SK-N-SH (cell line): ENCODE measurements at regions not wholly inside any gene's neighbourhood (a gene's known extent, or its start where the extent isn't known, plus 50 kb on each side); places are given as distances from the start of the nearest gene placed in this dataset.
"Not testable (repeated sequence)": the region's sequence is repeated elsewhere in the genome, so short reads cannot be mapped to it uniquely, and the experiment has no call there.

Experiments
- CTCF ChIA-PET: fragments of 300-600, 350-600 bp; formaldehyde crosslinking; extraction: SDS; loops from one replicate; lab custom pipeline; 2021; lab: Yijun Ruan, JAX
- POLR2A ChIA-PET: fragments of 350-600 bp; sonication (Branson Sonifier 250); formaldehyde crosslinking; extraction: SDS; loops from one replicate; lab custom pipeline; 2020; ENCODE audit warnings: antibody characterized with exemption, inconsistent platforms; lab: Yijun Ruan, JAX
- DNase-seq: peaks from one replicate; pipeline ENCODE4 v3.0.0; 2012
- H2AFZ ChIP-seq: fragments of 200-600 bp; sonication (generic); 2 replicates; pipeline ENCODE4 v1.8.1; 2016; ENCODE audit warnings: antibody characterized with exemption, mild to moderate bottlenecking, low read depth
- H3F3A ChIP-seq: fragments of 200-600 bp; sonication (generic); replicated peaks from 2 replicates; pipeline ENCODE3; 2016; ENCODE audit warnings: antibody characterized with exemption, mild to moderate bottlenecking; ENCODE audit not compliant: insufficient read depth
- H3K27ac ChIP-seq, 2 experiments: fragments of 200-500 bp in 1 of 2; fragments of 200-600 bp in 1 of 2; sonication (Bioruptor generic) in 1 of 2; sonication (generic), shearing (Covaris generic) in 1 of 2; 2 replicates each; pipeline versions ENCODE4 v1.5.1 to v1.6.1; 2014 to 2016; ENCODE audit warnings: low read depth in 2 of 2, inconsistent platforms in 1 of 2, low read length in 1 of 2, mild to moderate bottlenecking in 1 of 2, mixed read lengths in 1 of 2
- H3K27me3 ChIP-seq: fragments of 200-600 bp; sonication (generic), shearing (Covaris generic); 2 replicates; pipeline ENCODE4 v1.6.1; 2016; ENCODE audit warnings: mixed run types; ENCODE audit not compliant: insufficient read depth
- H3K36me3 ChIP-seq, 2 experiments: fragments of 200-500 bp in 1 of 2; fragments of 200-600 bp in 1 of 2; sonication (Bioruptor generic) in 1 of 2; sonication (generic) in 1 of 2; replicated peaks in 1 of 2; 2 replicates each; pipeline versions ENCODE3 to v1.5.1; 2014 to 2016; ENCODE audit warnings: low read length in 1 of 2, mild to moderate bottlenecking in 1 of 2; ENCODE audit not compliant: insufficient read depth in 2 of 2, control insufficient read depth in 1 of 2
- H3K4me1 ChIP-seq, 2 experiments: fragments of 200-500 bp in 1 of 2; fragments of 200-600 bp in 1 of 2; sonication (Bioruptor generic) in 1 of 2; sonication (generic), shearing (Covaris generic) in 1 of 2; 2 replicates each; pipeline versions ENCODE4 v1.5.1 to v1.6.1; 2014 to 2016; ENCODE audit warnings: low read depth in 1 of 2, low read length in 1 of 2, mixed run types in 1 of 2; ENCODE audit not compliant: insufficient read depth in 2 of 2, control insufficient read depth in 1 of 2
- H3K4me2 ChIP-seq: fragments of 200-600 bp; sonication (generic), shearing (Covaris generic); 2 replicates; pipeline ENCODE4 v1.6.1; 2017; ENCODE audit warnings: mixed run types
- H3K4me3 ChIP-seq, 2 experiments: fragments of 200-500 bp in 1 of 2; fragments of 200-600 bp in 1 of 2; sonication (Bioruptor generic) in 1 of 2; sonication (generic), shearing (Covaris generic) in 1 of 2; 2 replicates each; pipeline versions ENCODE4 v1.5.1 to v1.8.1; 2014 to 2016; ENCODE audit warnings: low read depth in 2 of 2, inconsistent platforms in 1 of 2, low read length in 1 of 2, mild to moderate bottlenecking in 1 of 2, mixed read lengths in 1 of 2, moderate library complexity in 1 of 2
- H3K79me2 ChIP-seq: fragments of 200-600 bp; sonication (generic); 2 replicates; pipeline ENCODE4 v1.8.1; 2017; ENCODE audit warnings: mild to moderate bottlenecking; ENCODE audit not compliant: insufficient read depth
- H3K9ac ChIP-seq: fragments of 200-600 bp; sonication (generic); 2 replicates; pipeline ENCODE4 v1.6.1; 2017; ENCODE audit warnings: mixed run types
- H3K9me2 ChIP-seq: fragments of 200-600 bp; sonication (generic); 2 replicates; pipeline ENCODE4 v1.6.1; 2017; ENCODE audit warnings: mixed run types
- H3K9me3 ChIP-seq: fragments of 200-600 bp; sonication (generic); 2 replicates; pipeline ENCODE4 v1.6.1; 2017; ENCODE audit warnings: mixed run types, mild to moderate bottlenecking, moderate library complexity
- H4K20me1 ChIP-seq: fragments of 200-600 bp; sonication (generic); 2 replicates; pipeline ENCODE4 v1.6.1; 2017; ENCODE audit warnings: mild to moderate bottlenecking, mixed run types; ENCODE audit not compliant: insufficient read depth
- CHD2 ChIP-seq: fragments of 150-350 bp; IDR thresholded peaks from 2 replicates; pipeline ENCODE4 v1.6.1; 2018; ENCODE audit warnings: low read length; ENCODE audit not compliant: partially characterized antibody
- FOXM1 ChIP-seq: IDR thresholded peaks from 2 replicates; pipeline ENCODE4 v1.4.0; 2012; ENCODE audit warnings: low read depth, mild to moderate bottlenecking
- IRF3 ChIP-seq: fragments of 150-350 bp; IDR thresholded peaks from 2 replicates; pipeline ENCODE4 v1.6.1; 2016; ENCODE audit warnings: mild to moderate bottlenecking, low read depth, low read length
- JUND ChIP-seq: IDR thresholded peaks from 2 replicates; pipeline ENCODE4 v1.4.0; 2012
- MXI1 ChIP-seq: IDR thresholded peaks from 2 replicates; pipeline ENCODE4 v1.6.1; 2012; ENCODE audit warnings: mild to moderate bottlenecking, low read depth, low read length, improper control_type of control experiment
- PBX3 ChIP-seq: IDR thresholded peaks from 2 replicates; pipeline ENCODE4; 2012
- POLR2AphosphoS5 ChIP-seq: IDR thresholded peaks from 2 replicates; pipeline ENCODE4 v1.6.1; 2012; ENCODE audit warnings: low read depth, low read length
- RCOR1 ChIP-seq: fragments of 150-350 bp; IDR thresholded peaks from 2 replicates; pipeline ENCODE4 v1.6.1; 2017; ENCODE audit warnings: antibody characterized with exemption, low read length
- RXRA ChIP-seq: IDR thresholded peaks from 2 replicates; pipeline ENCODE4 v1.4.0; 2012; ENCODE audit warnings: low read depth, mild to moderate bottlenecking, borderline replicate concordance
- SIN3A ChIP-seq: IDR thresholded peaks from 2 replicates; pipeline ENCODE4 v1.6.1; 2012; ENCODE audit warnings: low read depth, mild to moderate bottlenecking, low read length, moderate library complexity, borderline replicate concordance
- SMC3 ChIP-seq: IDR thresholded peaks from 2 replicates; pipeline ENCODE4 v1.6.1; 2012; ENCODE audit warnings: low read depth, low read length, improper control_type of control experiment
- TEAD4 ChIP-seq: IDR thresholded peaks from 2 replicates; pipeline ENCODE4 v1.4.0; 2012; ENCODE audit warnings: mild to moderate bottlenecking, borderline replicate concordance; ENCODE audit not compliant: insufficient read depth
- WGBS: methylation state at CpG from one replicate; pipeline ENCODE4 v1.1.6; 2017; ENCODE audit warnings: low lambda C conversion rate; 5-methylcytosine and 5-hydroxymethylcytosine counted together
- TF ChIP-seq, protein P1 (sequence below): IDR thresholded peaks from 2 replicates; pipeline ENCODE4 v1.4.0; 2012; ENCODE audit warnings: low read depth, borderline replicate concordance
- TF ChIP-seq, protein P2 (sequence below): IDR thresholded peaks from 2 replicates; pipeline ENCODE4 v1.6.1; 2012; ENCODE audit warnings: mild to moderate bottlenecking, low read depth, low read length, moderate library complexity

DNA sequence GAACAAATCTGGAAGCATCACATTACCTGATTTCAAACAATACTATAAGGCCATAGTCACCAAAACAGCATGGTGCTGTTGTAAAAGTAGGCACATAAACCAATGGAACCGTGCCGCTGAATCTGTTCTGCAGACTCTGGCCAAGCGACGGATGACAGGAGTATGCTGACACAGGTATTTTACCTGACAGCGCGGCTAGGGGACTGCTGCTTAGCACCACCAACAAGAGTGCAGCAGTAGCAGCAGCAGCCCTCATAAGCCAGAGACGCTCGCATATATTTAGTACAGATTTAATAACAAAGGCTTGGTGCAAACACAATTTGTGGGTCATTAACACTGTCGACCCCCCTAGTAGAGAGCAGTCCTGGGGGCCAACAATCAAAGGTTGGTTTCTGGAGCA lies 677.6 kb upstream of the LMO3 start:
- 39% methylated on average over 6 of the region's 9 CpGs for WGBS
- no peak overlapping the region for H3K4me2 ChIP-seq
- H4K20me1 ChIP-seq, result no peaks in the 10 kb centered on the region
- H3K36me3 ChIP-seq, result no peaks in the 10 kb centered on the region
- H3K79me2 ChIP-seq, result no peaks in the 10 kb centered on the region
- H3K9me3 ChIP-seq, result no peaks in the 10 kb centered on the region
- no peaks in the 10 kb centered on the region for H3K27me3 ChIP-seq
- no peak overlapping the region for H3K9ac ChIP-seq
- no peak overlapping the region for H3K27ac ChIP-seq
- no peaks in the 10 kb centered on the region for H3K9me2 ChIP-seq
- CTCF ChIA-PET, result no interaction called here
- no peak for DNase-seq
- H2AFZ ChIP-seq, result no peak overlapping the region
- POLR2A ChIA-PET, result no interaction called here
- H3F3A ChIP-seq, result no peaks in the 10 kb centered on the region
- TF ChIP-seq CHD2 (no peak), RXRA (no peak)
- no peak overlapping the region for H3K4me3 ChIP-seq
- no peaks in the 10 kb centered on the region for H3K4me1 ChIP-seq

- H2AFZ ChIP-seq, H3K36me3 ChIP-seq, H3K27me3 ChIP-seq, H3K4me3 ChIP-seq, H3K4me1 ChIP-seq, CTCF ChIA-PET, H3K4me2 ChIP-seq, H3K9me3 ChIP-seq, H3K27ac ChIP-seq, H3F3A ChIP-seq, H3K9me2 ChIP-seq, DNase-seq, H3K9ac ChIP-seq, H3K79me2 ChIP-seq, H4K20me1 ChIP-seq, POLR2A ChIA-PET: not testable (repeated sequence)
These were observed 676.2 kb upstream of the LMO3 start for GRCh38 chr12:17282169-17282568.

DNA sequence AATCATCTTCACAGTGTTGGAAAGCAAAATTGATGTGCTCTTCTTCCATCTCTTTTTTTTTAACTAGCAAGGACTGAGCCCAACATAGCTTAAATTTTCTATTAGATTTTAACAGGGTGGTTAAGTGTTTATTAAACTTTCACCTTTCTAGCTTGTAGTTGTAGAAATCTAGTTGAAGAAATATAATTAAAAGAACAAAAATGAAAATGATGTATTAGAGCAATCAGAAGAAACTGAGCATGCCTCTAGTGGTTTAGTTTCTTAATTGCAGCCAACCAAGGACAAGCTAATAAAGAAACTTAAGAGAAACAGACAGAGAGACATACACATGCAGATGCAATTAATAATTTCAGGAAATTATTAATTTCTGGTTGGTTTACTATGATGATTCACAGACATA lies 673.0 kb upstream of the LMO3 start:
- no peaks in the 10 kb centered on the region for H3F3A ChIP-seq
- no peak overlapping the region; the same call in 1 of the 2 replicates for H2AFZ ChIP-seq
- CTCF ChIA-PET, result interaction anchor here (0.7 to 1.1 kb wide), 5 partner anchors 10 to 656 kb away, joined by 3 read pairs; no protein-coding TSS in a partner anchor
- no peak for DNase-seq
- no peaks in the 10 kb centered on the region for H3K27me3 ChIP-seq
- no peaks in the 10 kb centered on the region for H3K79me2 ChIP-seq
- H4K20me1 ChIP-seq, result no peaks in the 10 kb centered on the region
- H3K9me3 ChIP-seq, result no peaks in the 10 kb centered on the region
- H3K9me2 ChIP-seq, result no peaks in the 10 kb centered on the region
- no peak overlapping the region for H3K9ac ChIP-seq
- no peaks in the 10 kb centered on the region for H3K4me1 ChIP-seq
- H3K4me2 ChIP-seq, result no peak overlapping the region
- no peak overlapping the region for H3K4me3 ChIP-seq
- POLR2A ChIA-PET, result no interaction called here
- TF ChIP-seq POLR2AphosphoS5 (no peak), MXI1 (no peak), FOXM1 (no peak), JUND (no peak), TEAD4 (no peak), IRF3 (no peak), RCOR1 (no peak), CHD2 (no peak), SMC3 (no peak), SIN3A (no peak), PBX3 (no peak)
- TF ChIP-seq, protein P1, sequence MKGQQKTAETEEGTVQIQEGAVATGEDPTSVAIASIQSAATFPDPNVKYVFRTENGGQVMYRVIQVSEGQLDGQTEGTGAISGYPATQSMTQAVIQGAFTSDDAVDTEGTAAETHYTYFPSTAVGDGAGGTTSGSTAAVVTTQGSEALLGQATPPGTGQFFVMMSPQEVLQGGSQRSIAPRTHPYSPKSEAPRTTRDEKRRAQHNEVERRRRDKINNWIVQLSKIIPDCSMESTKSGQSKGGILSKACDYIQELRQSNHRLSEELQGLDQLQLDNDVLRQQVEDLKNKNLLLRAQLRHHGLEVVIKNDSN, result no peak
- TF ChIP-seq, protein P2, sequence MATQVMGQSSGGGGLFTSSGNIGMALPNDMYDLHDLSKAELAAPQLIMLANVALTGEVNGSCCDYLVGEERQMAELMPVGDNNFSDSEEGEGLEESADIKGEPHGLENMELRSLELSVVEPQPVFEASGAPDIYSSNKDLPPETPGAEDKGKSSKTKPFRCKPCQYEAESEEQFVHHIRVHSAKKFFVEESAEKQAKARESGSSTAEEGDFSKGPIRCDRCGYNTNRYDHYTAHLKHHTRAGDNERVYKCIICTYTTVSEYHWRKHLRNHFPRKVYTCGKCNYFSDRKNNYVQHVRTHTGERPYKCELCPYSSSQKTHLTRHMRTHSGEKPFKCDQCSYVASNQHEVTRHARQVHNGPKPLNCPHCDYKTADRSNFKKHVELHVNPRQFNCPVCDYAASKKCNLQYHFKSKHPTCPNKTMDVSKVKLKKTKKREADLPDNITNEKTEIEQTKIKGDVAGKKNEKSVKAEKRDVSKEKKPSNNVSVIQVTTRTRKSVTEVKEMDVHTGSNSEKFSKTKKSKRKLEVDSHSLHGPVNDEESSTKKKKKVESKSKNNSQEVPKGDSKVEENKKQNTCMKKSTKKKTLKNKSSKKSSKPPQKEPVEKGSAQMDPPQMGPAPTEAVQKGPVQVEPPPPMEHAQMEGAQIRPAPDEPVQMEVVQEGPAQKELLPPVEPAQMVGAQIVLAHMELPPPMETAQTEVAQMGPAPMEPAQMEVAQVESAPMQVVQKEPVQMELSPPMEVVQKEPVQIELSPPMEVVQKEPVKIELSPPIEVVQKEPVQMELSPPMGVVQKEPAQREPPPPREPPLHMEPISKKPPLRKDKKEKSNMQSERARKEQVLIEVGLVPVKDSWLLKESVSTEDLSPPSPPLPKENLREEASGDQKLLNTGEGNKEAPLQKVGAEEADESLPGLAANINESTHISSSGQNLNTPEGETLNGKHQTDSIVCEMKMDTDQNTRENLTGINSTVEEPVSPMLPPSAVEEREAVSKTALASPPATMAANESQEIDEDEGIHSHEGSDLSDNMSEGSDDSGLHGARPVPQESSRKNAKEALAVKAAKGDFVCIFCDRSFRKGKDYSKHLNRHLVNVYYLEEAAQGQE, result no peak
- TF ChIP-seq, all 33 proteins: peak for 0
- Histone ChIP-seq H3K27ac (no peak overlapping the region), H3K36me3 (no peaks in the 10 kb centered on the region)
